Endothelial cell of umbilical vein (primary cell): ENCODE measurements at regions not wholly inside any gene's neighbourhood (a gene's known extent, or its start where the extent isn't known, plus 50 kb on each side); places are given as distances from the start of the nearest gene placed in this dataset.

Source experiments
- POLR2A ChIP-seq: IDR thresholded peaks from 2 replicates; pipeline ENCODE4 v1.6.1; 2012; ENCODE audit warnings: low read depth, mild to moderate bottlenecking, control low read depth, low read length
- POLR2AphosphoS5 ChIP-seq: IDR thresholded peaks from 2 replicates; pipeline ENCODE4 v1.6.1; 2012; ENCODE audit warnings: low read depth, mild to moderate bottlenecking, control low read depth, low read length, moderate library complexity; ENCODE audit not compliant: insufficient read depth
- TF ChIP-seq, protein P1 (sequence below), 2 donors: IDR thresholded peaks; 1 replicate in 1 of 2; 2 replicates in 1 of 2; pipeline ENCODE4 v1.5.1; 2011; ENCODE audit warnings: low read length in 2 of 2, mild to moderate bottlenecking in 2 of 2, moderate library complexity in 2 of 2, control low read depth in 1 of 2, inconsistent platforms in 1 of 2, low read depth in 1 of 2; ENCODE audit not compliant: insufficient read depth in 1 of 2; ENCODE audit errors: extremely low read depth in 1 of 2

DNA sequence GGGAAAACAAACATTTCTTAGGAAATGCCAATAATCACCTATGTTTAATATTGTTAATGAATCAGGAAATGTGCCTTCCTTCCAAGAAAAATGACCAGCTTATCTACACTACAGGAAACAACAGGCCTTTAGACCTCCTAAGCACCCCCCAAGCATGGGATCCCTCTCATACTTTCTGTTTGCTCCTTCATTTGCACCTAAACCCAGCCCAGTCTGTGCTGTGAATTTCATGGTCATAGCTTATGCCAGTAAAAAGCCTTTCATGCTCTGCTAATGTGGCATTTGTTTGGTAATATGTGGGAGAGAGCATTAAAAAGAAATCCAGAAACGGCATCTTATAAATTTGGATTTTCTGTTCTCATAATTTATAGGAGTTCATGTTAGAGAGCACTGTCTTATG lies 511.1 kb downstream of the EBF1 start:
- TF ChIP-seq, protein P1, sequence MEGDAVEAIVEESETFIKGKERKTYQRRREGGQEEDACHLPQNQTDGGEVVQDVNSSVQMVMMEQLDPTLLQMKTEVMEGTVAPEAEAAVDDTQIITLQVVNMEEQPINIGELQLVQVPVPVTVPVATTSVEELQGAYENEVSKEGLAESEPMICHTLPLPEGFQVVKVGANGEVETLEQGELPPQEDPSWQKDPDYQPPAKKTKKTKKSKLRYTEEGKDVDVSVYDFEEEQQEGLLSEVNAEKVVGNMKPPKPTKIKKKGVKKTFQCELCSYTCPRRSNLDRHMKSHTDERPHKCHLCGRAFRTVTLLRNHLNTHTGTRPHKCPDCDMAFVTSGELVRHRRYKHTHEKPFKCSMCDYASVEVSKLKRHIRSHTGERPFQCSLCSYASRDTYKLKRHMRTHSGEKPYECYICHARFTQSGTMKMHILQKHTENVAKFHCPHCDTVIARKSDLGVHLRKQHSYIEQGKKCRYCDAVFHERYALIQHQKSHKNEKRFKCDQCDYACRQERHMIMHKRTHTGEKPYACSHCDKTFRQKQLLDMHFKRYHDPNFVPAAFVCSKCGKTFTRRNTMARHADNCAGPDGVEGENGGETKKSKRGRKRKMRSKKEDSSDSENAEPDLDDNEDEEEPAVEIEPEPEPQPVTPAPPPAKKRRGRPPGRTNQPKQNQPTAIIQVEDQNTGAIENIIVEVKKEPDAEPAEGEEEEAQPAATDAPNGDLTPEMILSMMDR (IDR thresholded peaks at IDR 0.05; ENCODE audit: extremely low read depth in 1 of 2, insufficient read depth in 1 of 2, low read depth in 1 of 2, low read length in 2 of 2) = no peak
- TF ChIP-seq POLR2A = no peak
- no peak for TF ChIP-seq POLR2AphosphoS5
